Thyroid gland (tissue), 4 donors: ENCODE measurements at regions not wholly inside any gene's neighbourhood (a gene's known extent, or its start where the extent isn't known, plus 50 kb on each side); places are given as distances from the start of the nearest gene placed in this dataset.
"Not testable (repeated sequence)": the region's sequence is repeated elsewhere in the genome, so short reads cannot be mapped to it uniquely, and the experiment has no call there.

Source experiments
- CTCF ChIP-seq, 6 experiments: fragments of 200-600 bp in 3 of 6; fragments of 450-650 bp in 3 of 6; sonication (generic) in 3 of 6; IDR thresholded peaks; one replicate each; pipeline ENCODE4 v1.5.1; 2016 to 2019; ENCODE audit warnings: antibody characterized with exemption in 6 of 6, mild to moderate bottlenecking in 2 of 6, inconsistent platforms in 1 of 6, moderate library complexity in 1 of 6
- POLR2A ChIP-seq, 2 donors: fragments of 450-650 bp; IDR thresholded peaks; one replicate each; pipeline ENCODE4 v1.6.1; 2017; ENCODE audit warnings: antibody characterized with exemption in 2 of 2, mild to moderate bottlenecking in 2 of 2, moderate library complexity in 1 of 2

- not testable (repeated sequence) for TF ChIP-seq CTCF, POLR2A (IDR thresholded peaks at IDR 0.05)
Measured at GRCh38 chr3:26157428-26157827, 367.5 kb downstream of the OXSM start.
